IPS-15b (cell line): ENCODE measurements at regions not wholly inside any gene's neighbourhood (a gene's known extent, or its start where the extent isn't known, plus 50 kb on each side); places are given as distances from the start of the nearest gene placed in this dataset.

Experiments used
- H3K27me3 ChIP-seq: one replicate; pipeline ENCODE4 v1.6.1; 2013; ENCODE audit warnings: low read length; ENCODE audit not compliant: control insufficient read depth, insufficient read depth
- H3K36me3 ChIP-seq: one replicate; pipeline ENCODE4 v1.6.1; 2013; ENCODE audit warnings: low read length; ENCODE audit not compliant: control insufficient read depth, insufficient read depth
- H3K4me1 ChIP-seq: one replicate; pipeline ENCODE4 v1.6.1; 2013; ENCODE audit warnings: mild to moderate bottlenecking, low read length; ENCODE audit not compliant: control insufficient read depth, insufficient read depth
- H3K4me3 ChIP-seq: one replicate; pipeline ENCODE4 v1.5.1; 2013; ENCODE audit warnings: low read depth, low read length
- H3K9ac ChIP-seq: one replicate; pipeline ENCODE4 v1.6.1; 2013; ENCODE audit warnings: low read depth, mild to moderate bottlenecking, low read length
- H3K9me3 ChIP-seq: one replicate; pipeline ENCODE4 v1.6.1; 2013; ENCODE audit warnings: mild to moderate bottlenecking, low read length; ENCODE audit not compliant: control insufficient read depth, insufficient read depth

DNA sequence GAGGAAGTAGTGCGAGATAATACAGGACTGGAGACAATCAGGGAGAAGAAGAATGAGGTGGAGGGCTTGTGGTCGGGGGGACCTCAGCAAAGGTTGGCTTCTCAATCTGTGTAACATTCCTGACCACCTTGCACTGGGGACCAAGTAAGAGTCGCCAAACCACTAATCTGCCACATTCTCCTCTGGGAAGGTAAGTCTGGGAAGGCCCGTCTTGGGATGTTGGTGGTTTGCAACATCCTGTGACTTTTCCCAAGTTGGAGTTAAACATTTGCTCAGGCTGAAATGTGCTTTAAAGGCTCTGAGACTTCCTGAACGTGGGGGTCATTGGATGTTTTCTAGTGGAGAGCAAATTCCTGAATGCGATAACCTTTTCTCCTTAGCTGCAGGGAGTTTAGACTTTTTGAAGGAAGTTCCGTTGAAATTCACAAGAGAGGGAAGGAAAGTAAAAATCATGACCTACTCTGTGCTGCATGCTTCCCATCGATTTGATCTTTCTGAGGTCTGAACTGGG lies 325.9 kb downstream of the RPS6KC1 start:
- no peaks in the 10 kb centered on the region for H3K36me3 ChIP-seq
- H3K9me3 ChIP-seq = no peaks in the 10 kb centered on the region
- H3K4me1 ChIP-seq = peaks cover 6% of the 10 kb centered on the region
- H3K4me3 ChIP-seq = no peak overlapping the region
- H3K9ac ChIP-seq = no peak overlapping the region
- H3K27me3 ChIP-seq = no peaks in the 10 kb centered on the region

DNA sequence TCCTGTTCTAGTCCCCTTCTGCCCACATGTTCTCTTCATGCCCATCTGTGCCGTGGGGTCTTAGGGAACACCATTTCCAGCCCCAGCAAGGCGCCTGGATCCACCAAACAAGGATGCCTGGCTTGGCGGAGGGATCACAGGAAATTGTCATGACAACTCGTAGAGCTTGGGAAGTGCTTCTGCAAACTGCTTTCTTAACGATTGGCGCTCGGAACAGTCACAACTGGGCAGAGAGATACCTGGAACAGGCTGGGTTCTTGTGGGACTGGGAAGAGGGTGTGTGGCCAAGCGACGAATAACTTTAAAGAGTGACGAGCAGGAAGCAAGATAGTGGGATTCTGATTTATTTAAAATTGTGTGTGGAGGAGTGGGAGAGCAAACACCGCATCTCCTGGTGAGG lies 329.8 kb downstream of the RPS6KC1 start:
- Histone ChIP-seq H3K27me3 (no peaks in the 10 kb centered on the region), H3K9me3 (no peaks in the 10 kb centered on the region), H3K36me3 (no peaks in the 10 kb centered on the region), H3K9ac (no peak overlapping the region), H3K4me1 (peaks cover 6% of the 10 kb centered on the region), H3K4me3 (no peak overlapping the region)

DNA sequence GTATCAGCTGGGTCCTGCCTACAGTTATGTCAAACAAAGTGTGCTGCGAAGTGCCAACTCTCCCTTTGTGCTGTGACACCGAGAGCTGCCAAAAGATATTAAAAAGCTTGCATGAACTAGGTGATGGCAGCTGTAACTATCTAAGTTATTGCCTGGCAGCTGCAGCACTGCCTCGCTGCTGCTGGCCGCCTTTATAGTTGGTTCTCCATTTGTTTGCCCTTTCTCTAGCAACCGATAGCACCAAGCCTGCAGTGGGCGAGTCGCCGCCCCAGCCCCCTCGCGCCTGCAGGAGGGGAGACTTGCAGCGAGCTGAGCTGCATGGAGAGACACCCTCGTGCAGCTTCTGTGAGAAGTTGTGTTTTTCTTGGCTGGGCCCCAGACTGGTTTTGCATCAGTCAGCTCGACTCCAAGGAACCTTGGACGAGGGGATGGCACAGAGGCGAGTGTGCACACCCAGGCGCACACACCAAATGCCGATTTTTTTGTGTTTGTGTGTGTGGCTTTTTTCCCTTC lies 330.6 kb downstream of the RPS6KC1 start:
- Histone ChIP-seq H3K9ac (no peak overlapping the region), H3K4me1 (peaks cover 4% of the 10 kb centered on the region), H3K9me3 (no peaks in the 10 kb centered on the region), H3K27me3 (no peaks in the 10 kb centered on the region), H3K4me3 (no peak overlapping the region), H3K36me3 (no peaks in the 10 kb centered on the region)

DNA sequence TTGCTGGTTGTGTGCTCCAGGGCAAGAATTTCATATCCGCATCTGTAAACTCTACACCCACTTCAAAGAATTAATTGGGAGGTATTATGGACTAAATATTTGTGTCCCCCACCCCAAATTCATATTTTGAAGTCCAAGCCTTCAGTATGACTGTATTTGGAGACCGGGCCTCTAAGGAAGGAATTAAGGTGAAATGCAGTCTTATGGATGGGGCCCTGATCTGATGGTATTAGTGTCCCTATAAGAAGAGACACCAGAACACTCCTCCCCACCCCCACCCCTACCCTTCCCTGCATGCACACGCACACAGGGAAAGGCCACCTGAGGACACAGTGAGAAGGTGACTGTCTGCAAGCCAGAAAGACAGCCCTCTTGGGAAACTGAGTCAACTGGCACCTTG lies 332.4 kb downstream of the RPS6KC1 start:
- H3K9me3 ChIP-seq = no peaks in the 10 kb centered on the region
- H3K4me3 ChIP-seq = no peak overlapping the region
- no peak overlapping the region for H3K9ac ChIP-seq
- no peaks in the 10 kb centered on the region for H3K27me3 ChIP-seq
- no peaks in the 10 kb centered on the region for H3K36me3 ChIP-seq
- no peaks in the 10 kb centered on the region for H3K4me1 ChIP-seq

DNA sequence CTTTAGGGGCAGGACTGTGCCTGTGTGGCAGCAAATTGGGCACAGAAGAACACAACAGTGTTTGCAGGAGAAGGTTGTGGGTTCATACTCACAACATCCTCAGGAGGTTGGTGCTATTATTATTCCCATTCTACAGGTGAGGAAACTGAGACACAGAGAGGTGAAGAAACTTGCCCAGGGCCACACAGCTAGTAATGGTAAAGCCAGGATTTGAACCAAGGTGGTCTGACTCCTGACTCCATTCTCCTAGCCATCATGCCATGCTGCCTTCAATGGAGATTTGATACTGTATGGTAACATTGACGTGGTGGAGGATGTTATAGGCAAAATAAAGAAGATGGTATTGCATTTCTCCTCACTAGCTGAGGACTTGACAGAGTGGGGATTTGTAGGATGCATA lies 334.2 kb downstream of the RPS6KC1 start:
- no peaks in the 10 kb centered on the region for H3K9me3 ChIP-seq
- H3K4me3 ChIP-seq = no peak overlapping the region
- no peaks in the 10 kb centered on the region for H3K27me3 ChIP-seq
- H3K4me1 ChIP-seq = no peaks in the 10 kb centered on the region
- H3K36me3 ChIP-seq = no peaks in the 10 kb centered on the region
- H3K9ac ChIP-seq = no peak overlapping the region

DNA sequence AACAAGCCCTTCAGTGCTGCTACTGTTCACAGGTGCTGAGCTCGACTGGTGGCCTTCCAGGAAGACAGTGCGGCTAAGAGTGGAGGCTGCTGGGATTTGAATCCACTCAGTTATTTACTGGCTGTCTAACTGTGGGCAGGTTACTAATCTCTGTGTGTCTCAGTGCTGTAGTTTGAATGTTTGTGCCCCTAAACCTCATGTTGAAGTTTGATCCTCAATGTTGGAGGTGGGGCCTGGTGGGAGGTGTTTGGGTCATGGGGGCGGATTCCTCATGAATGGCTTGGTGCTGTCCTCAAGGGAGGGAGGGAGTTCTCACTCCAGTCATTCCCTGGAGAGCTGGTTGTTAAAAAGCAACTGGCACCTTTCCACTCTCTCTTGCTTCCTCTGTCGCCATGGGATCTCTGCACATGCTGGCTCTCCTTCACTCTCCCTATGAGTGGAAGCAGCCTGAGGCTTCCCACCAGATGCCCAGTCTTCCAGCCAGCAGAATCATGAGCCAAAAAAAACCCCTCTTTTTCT lies 334.8 kb downstream of the RPS6KC1 start:
- H3K36me3 ChIP-seq = no peaks in the 10 kb centered on the region

DNA sequence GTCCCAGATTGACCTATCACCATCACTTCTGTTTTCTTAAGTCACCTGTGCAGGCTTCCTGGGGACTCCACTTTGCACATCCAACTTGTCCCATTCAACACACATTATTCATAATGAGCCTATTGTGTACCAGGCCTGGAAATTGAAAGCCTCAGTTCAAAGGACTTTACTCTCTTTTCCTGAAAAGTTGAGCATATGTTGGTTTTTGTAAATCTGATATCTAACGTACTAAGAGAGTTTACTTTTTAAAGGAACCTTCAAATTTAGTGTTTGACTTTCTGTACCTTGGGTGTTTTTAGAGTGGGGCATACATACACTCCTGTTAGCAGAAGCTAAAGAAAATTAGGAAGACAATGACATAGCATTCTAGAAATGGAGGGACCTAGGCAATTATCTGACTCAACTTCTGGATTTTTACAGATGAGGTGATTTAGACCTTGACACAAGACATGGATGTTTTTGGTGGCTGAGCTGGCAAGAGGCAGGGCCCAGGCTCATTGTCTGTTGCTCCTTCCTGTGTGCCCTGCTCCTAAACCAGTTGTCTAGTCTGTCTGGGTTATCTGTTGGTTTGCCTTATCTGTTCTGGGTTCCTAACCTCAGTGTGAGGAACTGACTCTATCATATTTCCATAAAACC lies 336.5 kb downstream of the RPS6KC1 start:
- no peaks in the 10 kb centered on the region for H3K36me3 ChIP-seq
- no peaks in the 10 kb centered on the region for H3K9me3 ChIP-seq
- no peaks in the 10 kb centered on the region for H3K4me1 ChIP-seq
- H3K9ac ChIP-seq = no peak overlapping the region
- no peak overlapping the region for H3K4me3 ChIP-seq
- H3K27me3 ChIP-seq = no peaks in the 10 kb centered on the region

More for the DNA sequence above, 334.8 kb downstream of the RPS6KC1 start:
- no peaks in the 10 kb centered on the region for H3K4me1 ChIP-seq
- no peaks in the 10 kb centered on the region for H3K9me3 ChIP-seq
- no peak overlapping the region for H3K4me3 ChIP-seq
- no peak overlapping the region for H3K9ac ChIP-seq
- no peaks in the 10 kb centered on the region for H3K27me3 ChIP-seq

DNA sequence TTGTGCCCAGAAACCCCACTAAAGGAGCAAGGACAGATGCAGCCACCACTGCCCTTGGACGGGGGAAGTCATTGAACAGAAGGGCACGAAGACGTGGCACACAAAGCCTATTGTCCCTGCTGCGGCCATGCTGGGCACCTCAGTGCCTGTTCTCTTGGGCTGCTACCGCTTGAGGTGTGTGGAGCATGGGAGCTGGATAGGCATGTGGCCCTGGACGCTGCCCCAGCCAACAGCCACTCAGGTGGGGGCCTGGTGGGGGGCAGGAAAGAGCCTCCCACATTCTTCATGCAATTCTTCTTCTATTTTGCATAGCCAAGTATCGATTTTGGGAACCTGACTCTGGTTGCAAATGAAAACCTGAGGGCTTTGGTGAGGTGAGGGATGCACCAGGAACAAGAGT lies 337.2 kb downstream of the RPS6KC1 start:
- H3K9ac ChIP-seq = no peak overlapping the region
- no peaks in the 10 kb centered on the region for H3K4me1 ChIP-seq
- H3K9me3 ChIP-seq = no peaks in the 10 kb centered on the region
- H3K27me3 ChIP-seq = no peaks in the 10 kb centered on the region
- H3K36me3 ChIP-seq = no peaks in the 10 kb centered on the region
- H3K4me3 ChIP-seq = no peak overlapping the region

DNA sequence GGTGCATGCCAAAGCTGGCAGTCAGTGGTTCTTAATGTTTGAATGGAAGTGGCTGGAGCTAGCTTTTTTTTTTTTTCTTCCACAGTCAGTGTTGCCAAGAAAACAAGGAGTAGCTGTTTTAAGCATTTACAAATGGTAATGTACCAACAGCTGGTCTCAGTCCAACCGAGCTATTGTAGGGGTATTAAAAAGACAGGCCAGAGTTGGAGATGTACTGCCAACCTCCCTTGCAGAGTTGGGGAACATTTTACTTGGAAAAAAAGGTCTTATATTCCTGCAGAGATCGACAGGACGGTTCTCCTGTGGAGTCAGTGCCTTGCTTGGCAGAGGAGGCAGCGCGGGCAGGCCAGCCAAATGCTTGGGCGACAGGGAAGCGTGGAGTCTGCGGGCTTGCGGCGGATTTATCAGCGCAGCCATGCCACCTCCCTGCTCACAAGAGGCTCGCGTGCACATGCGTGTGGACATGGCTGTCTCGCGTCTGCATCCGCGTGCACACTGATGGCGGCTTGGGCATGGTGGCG lies 338.1 kb downstream of the RPS6KC1 start:
- Histone ChIP-seq H3K4me1 (no peaks in the 10 kb centered on the region), H3K27me3 (no peaks in the 10 kb centered on the region), H3K9ac (no peak overlapping the region), H3K4me3 (no peak overlapping the region), H3K9me3 (no peaks in the 10 kb centered on the region), H3K36me3 (no peaks in the 10 kb centered on the region)

DNA sequence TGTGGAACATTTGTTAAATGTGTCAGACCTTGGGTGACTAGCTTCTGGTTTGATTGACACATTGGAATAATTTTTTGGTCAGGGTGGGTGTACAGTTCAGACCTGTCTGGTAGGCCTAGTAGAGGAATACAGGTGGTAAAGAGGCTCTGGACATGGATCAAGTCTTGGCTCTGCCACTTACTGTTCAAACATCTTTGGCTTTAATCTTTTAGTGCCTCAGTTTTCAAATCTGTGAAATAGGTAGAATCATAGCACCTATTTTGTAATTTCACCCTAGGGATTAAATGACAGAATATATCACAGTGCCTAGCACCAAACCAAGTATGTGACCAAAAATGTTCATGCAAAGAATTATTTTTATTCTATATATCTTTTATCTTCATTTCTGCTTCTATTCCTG lies 340.4 kb downstream of the RPS6KC1 start:
- H3K4me1 ChIP-seq = no peaks in the 10 kb centered on the region
- no peak overlapping the region for H3K4me3 ChIP-seq
- no peak overlapping the region for H3K9ac ChIP-seq
- H3K9me3 ChIP-seq = no peaks in the 10 kb centered on the region
- no peaks in the 10 kb centered on the region for H3K36me3 ChIP-seq
- H3K27me3 ChIP-seq = no peaks in the 10 kb centered on the region

DNA sequence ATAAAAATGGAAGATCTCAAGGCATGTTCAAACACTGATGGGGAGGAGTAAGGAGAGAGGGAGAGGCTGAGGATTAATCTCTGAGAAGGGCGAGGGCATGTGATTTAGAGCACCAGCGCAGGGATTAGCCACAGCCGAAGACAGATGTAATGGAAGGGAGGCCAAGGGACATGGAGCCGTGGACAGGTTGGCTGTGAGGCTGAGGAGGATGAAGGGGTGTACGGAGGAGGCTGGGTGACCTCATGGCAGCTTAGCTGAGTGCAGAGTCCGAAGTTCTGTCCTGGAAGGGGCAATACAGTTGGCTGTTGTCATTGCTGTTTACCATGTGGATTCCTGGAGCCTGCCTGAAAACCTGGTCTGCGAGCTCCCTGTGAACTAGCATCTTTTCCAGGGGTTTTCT lies 342.8 kb downstream of the RPS6KC1 start:
- H3K36me3 ChIP-seq = no peaks in the 10 kb centered on the region
- no peaks in the 10 kb centered on the region for H3K4me1 ChIP-seq
- H3K27me3 ChIP-seq = no peaks in the 10 kb centered on the region
- no peaks in the 10 kb centered on the region for H3K9me3 ChIP-seq
- H3K9ac ChIP-seq = no peak overlapping the region
- no peak overlapping the region for H3K4me3 ChIP-seq

DNA sequence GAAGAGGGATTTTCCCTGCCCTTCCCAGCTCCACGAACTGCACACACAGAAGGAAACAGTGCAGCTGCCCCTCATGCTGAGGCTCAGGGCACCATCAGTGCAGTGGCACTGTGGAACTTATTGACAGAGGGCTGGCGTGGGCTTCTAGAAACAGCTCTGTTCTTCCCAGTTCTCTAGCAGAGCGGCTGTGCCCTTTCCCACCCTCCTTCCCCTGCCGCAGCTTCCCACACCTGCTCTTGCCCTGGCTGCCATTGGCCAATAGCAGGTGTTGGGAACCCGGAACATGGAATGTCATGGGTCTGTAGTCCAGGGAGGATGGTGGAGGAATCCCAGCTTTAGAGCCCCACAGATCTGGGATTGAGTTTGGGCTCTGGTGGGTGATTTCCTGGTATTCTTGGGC lies 343.8 kb downstream of the RPS6KC1 start:
- no peaks in the 10 kb centered on the region for H3K36me3 ChIP-seq
- H3K9ac ChIP-seq = no peak overlapping the region
- no peak overlapping the region for H3K4me3 ChIP-seq
- H3K4me1 ChIP-seq = no peaks in the 10 kb centered on the region
- H3K9me3 ChIP-seq = no peaks in the 10 kb centered on the region
- no peaks in the 10 kb centered on the region for H3K27me3 ChIP-seq
